CD14-positive monocyte (primary cell): ENCODE measurements at regions not wholly inside any gene's neighbourhood (a gene's known extent, or its start where the extent isn't known, plus 50 kb on each side); places are given as distances from the start of the nearest gene placed in this dataset.

Experiments
- DNase-seq, 3 donors: peaks; one replicate each; pipeline ENCODE4 v3.0.0-alpha.2; 2011 to 2022
- H2AFZ ChIP-seq: 2 replicates; pipeline ENCODE4 v1.6.0; 2012; ENCODE audit warnings: mild to moderate bottlenecking, low read depth, low read length, inconsistent platforms; ENCODE audit not compliant: insufficient read depth, poor library complexity, severe bottlenecking
- H3K27ac ChIP-seq, 2 donors: 1 replicate in 1 of 2; 2 replicates in 1 of 2; pipeline ENCODE4 v1.5.1; 2012 to 2013; ENCODE audit warnings: low read length in 2 of 2, control low read depth in 1 of 2, inconsistent platforms in 1 of 2, low read depth in 1 of 2, mild to moderate bottlenecking in 1 of 2
- H3K27me3 ChIP-seq, 2 donors: one replicate each; pipeline versions ENCODE4 v1.6.0 to v1.6.1; 2011 to 2013; ENCODE audit warnings: low read length in 2 of 2; ENCODE audit not compliant: control insufficient read depth in 2 of 2, insufficient read depth in 2 of 2
- H3K36me3 ChIP-seq, 2 donors: replicated peaks in 1 of 2; 1 replicate in 1 of 2; 2 replicates in 1 of 2; pipeline versions ENCODE4 v1.5.1 to v1.6.1; 2012 to 2013; ENCODE audit warnings: low read length in 2 of 2, control low read depth in 1 of 2, inconsistent platforms in 1 of 2, mild to moderate bottlenecking in 1 of 2; ENCODE audit not compliant: insufficient read depth in 2 of 2, control insufficient read depth in 1 of 2
- H3K4me1 ChIP-seq, 2 donors: 1 replicate in 1 of 2; 2 replicates in 1 of 2; pipeline versions ENCODE4 v1.5.1 to v1.6.1; 2012 to 2013; ENCODE audit warnings: low read length in 2 of 2, control low read depth in 1 of 2, inconsistent platforms in 1 of 2, mild to moderate bottlenecking in 1 of 2, moderate library complexity in 1 of 2; ENCODE audit not compliant: insufficient read depth in 2 of 2, control insufficient read depth in 1 of 2
- H3K4me2 ChIP-seq: replicated peaks from 2 replicates; pipeline ENCODE3; 2012; ENCODE audit warnings: low read length, moderate library complexity, mild to moderate bottlenecking; ENCODE audit not compliant: poor library complexity, severe bottlenecking; ENCODE audit errors: extremely low read depth
- H3K4me3 ChIP-seq, 3 experiments: fragments of 200-600 bp in 1 of 3; sonication (generic) in 1 of 3; replicated peaks in 1 of 3; 1 replicate in 2 of 3; 2 replicates in 1 of 3; pipeline ENCODE4 v1.5.1; 2011 to 2013; ENCODE audit warnings: low read length in 3 of 3, mild to moderate bottlenecking in 3 of 3, control low read depth in 2 of 3, low read depth in 2 of 3, inconsistent platforms in 1 of 3, moderate library complexity in 1 of 3
- H3K79me2 ChIP-seq: 2 replicates; pipeline ENCODE4 v1.6.0; 2012; ENCODE audit warnings: mild to moderate bottlenecking, control low read depth, inconsistent platforms, low read length, moderate library complexity; ENCODE audit not compliant: insufficient read depth
- H3K9ac ChIP-seq: 2 replicates; pipeline ENCODE4 v1.6.0; 2017; ENCODE audit warnings: low read length, mild to moderate bottlenecking; ENCODE audit not compliant: insufficient read depth, poor library complexity, severe bottlenecking
- H3K9me3 ChIP-seq, 2 donors: replicated peaks in 1 of 2; 1 replicate in 1 of 2; 2 replicates in 1 of 2; pipeline versions ENCODE4 v1.5.1 to v1.6.1; 2012 to 2013; ENCODE audit warnings: low read length in 2 of 2, control low read depth in 1 of 2; ENCODE audit not compliant: control insufficient read depth in 1 of 2, insufficient read depth in 1 of 2
- H4K20me1 ChIP-seq: 2 replicates; pipeline ENCODE4 v1.6.0; 2012; ENCODE audit warnings: mild to moderate bottlenecking, low read length, control low read depth, moderate library complexity; ENCODE audit not compliant: insufficient read depth
- H3K27ac Mint-ChIP-seq, 7 donors: one replicate each; pipeline ENCODE4 v1.8.0; 2020; ENCODE audit warnings: mild to moderate bottlenecking in 7 of 7, mixed read lengths in 7 of 7, moderate library complexity in 6 of 7, inconsistent platforms in 2 of 7
- H3K27me3 Mint-ChIP-seq, 3 donors: one replicate each; pipeline ENCODE4 v1.8.0; 2021 to 2022; ENCODE audit warnings: low read depth in 3 of 3, mild to moderate bottlenecking in 3 of 3, mixed read lengths in 3 of 3, moderate library complexity in 3 of 3, inconsistent platforms in 1 of 3
- H3K36me3 Mint-ChIP-seq, 2 donors: one replicate each; pipeline ENCODE4 v1.8.0; 2020; ENCODE audit warnings: mixed read lengths in 2 of 2, inconsistent platforms in 1 of 2, mild to moderate bottlenecking in 1 of 2
- H3K4me1 Mint-ChIP-seq: one replicate; pipeline ENCODE4 v1.8.0; 2020; ENCODE audit warnings: mild to moderate bottlenecking, mixed read lengths
- H3K4me3 Mint-ChIP-seq, 2 donors: one replicate each; pipeline ENCODE4 v1.8.0; 2020; ENCODE audit warnings: mild to moderate bottlenecking in 2 of 2, mixed read lengths in 2 of 2, moderate library complexity in 1 of 2
- H3K9me3 Mint-ChIP-seq, 7 donors: one replicate each; pipeline ENCODE4 v1.8.0; 2020 to 2022; ENCODE audit warnings: mixed read lengths in 7 of 7, mild to moderate bottlenecking in 6 of 7, moderate library complexity in 6 of 7, inconsistent platforms in 2 of 7
- CTCF ChIP-seq: fragments of 200-600 bp; IDR thresholded peaks from one replicate; pipeline ENCODE4 v1.8.0; 2022; ENCODE audit warnings: antibody characterized with exemption, mild to moderate bottlenecking
- WGBS: methylation state at CpG from one replicate; pipeline ENCODE4 v1.1.5; 2013; ENCODE audit warnings: missing lambda C conversion rate; ENCODE audit not compliant: insufficient coverage; 5-methylcytosine and 5-hydroxymethylcytosine counted together
- intact Hi-C, 2 donors: fragments of 100-400 bp; cut with micrococcal nuclease; formaldehyde crosslinking; loops; one replicate each; pipeline versions ENCODE4 v1.15.0 to v1.15.1; 2023

DNA sequence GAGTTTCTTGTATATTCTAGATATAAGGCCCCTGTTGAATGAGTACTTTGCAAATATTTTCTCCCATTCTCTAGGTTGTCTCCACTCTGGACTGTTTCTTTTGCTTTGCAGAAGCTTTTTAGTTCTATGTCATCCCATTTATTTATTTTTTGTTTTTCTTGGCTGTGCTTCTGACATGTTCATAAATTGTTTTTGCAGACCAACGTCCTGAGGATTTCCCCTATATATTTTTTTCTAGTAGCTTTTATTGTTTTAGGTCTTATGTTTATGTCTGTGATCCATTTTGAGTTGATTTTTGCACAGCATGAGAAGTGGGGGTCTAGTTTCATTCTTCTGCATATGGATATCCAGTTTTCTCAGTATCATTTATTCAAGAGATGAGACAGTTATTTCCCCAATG, 70.4 kb upstream of the BTG1 start:
- Histone ChIP-seq H3K27ac (no peak overlapping the region), H3K9ac (no peak overlapping the region), H3K4me1 (peaks cover 28 to 31% of the 10 kb centered on the region in 2 donors), H3K9me3 (no peaks in the 10 kb centered on the region), H4K20me1 (no peaks in the 10 kb centered on the region), H3K36me3 (no peaks in the 10 kb centered on the region), H3K79me2 (no peaks in the 10 kb centered on the region), H3K27me3 (no peaks in the 10 kb centered on the region), H3K4me3 (no peak overlapping the region), H3K4me2 (no peak overlapping the region), H2AFZ (no peak overlapping the region)
- no peak for DNase-seq
- no peak overlapping the region for H3K27ac Mint-ChIP-seq
- no CpG with 5 or more reads among the region's 1 CpG for WGBS
- H3K27me3 Mint-ChIP-seq, result no peaks in the 10 kb centered on the region
- no peak overlapping the region for H3K4me3 Mint-ChIP-seq
- H3K9me3 Mint-ChIP-seq, result peaks cover 0 to 10% (median 0%) of the 10 kb centered on the region in 7 donors
- H3K4me1 Mint-ChIP-seq, result peaks cover 37% of the 10 kb centered on the region
- intact Hi-C loops, result no loop called here
- no peak for TF ChIP-seq CTCF
- peaks cover 3 to 4% of the 10 kb centered on the region in 2 donors for H3K36me3 Mint-ChIP-seq

- Mint-ChIP-seq H3K4me1 (peaks cover 37% of the 10 kb centered on the region), H3K36me3 (peaks cover under 1 to 4% of the 10 kb centered on the region in 2 donors), H3K4me3 (no peak overlapping the region), H3K27ac (no peak overlapping the region), H3K9me3 (peaks cover 0 to 8% (median 0%) of the 10 kb centered on the region in 7 donors), H3K27me3 (no peaks in the 10 kb centered on the region)
- Histone ChIP-seq H3K9ac (no peak overlapping the region), H2AFZ (no peak overlapping the region), H3K36me3 (no peaks in the 10 kb centered on the region), H3K4me1 (peaks cover 29 to 33% of the 10 kb centered on the region in 2 donors), H4K20me1 (no peaks in the 10 kb centered on the region), H3K27me3 (no peaks in the 10 kb centered on the region), H3K9me3 (no peaks in the 10 kb centered on the region), H3K79me2 (no peaks in the 10 kb centered on the region), H3K27ac (no peak overlapping the region), H3K4me3 (no peak overlapping the region), H3K4me2 (no peak overlapping the region)
- intact Hi-C loops, result no loop called here
- DNase-seq, result no peak
- no CpG with 5 or more reads among the region's 5 CpGs for WGBS
- TF ChIP-seq CTCF, result no peak
These were observed 69.7 kb upstream of the BTG1 start for GRCh38 chr12:92215358-92215757.
